ENCODE measurements at regions not wholly inside any gene's neighbourhood (a gene's known extent, or its start where the extent isn't known, plus 50 kb on each side); places are given as distances from the start of the nearest gene placed in this dataset.
A peak's percentile ranks its signal among the peaks of the same experiment; 100 is the strongest.

DNA sequence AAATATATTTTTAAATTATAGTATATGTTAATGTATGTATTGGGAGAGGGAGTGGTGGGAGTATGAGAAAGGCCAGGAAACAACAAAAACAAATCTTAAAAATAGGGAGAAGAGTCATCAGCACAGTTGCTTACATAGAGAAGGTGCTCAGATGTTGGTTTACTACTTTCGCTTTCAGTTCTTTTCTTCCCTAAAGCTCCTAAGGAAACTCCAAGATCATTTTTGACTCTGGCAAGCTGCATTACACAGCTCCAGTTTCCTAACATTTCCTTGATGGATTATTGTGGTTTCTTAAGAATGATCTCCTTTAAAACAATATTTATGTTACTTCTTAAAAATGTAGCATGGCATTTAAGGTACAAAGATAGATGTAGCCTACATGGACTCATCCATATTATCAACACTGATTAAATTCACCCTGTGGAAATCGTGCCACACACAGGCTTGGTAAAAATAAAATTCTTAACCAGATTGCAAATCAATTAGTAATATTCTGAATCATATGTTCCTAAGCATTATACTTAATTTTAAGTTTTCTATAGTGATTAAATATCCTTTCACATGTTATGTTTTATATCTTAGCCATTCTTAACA, 118.0 kb upstream of the MAN1A1 start:
- peak overlapping the region; percentile 18 for H3K27ac ChIP-seq (ENCODE audit: low read depth, low read length)
- H3K9ac ChIP-seq (ENCODE audit: low read length), result no peak overlapping the region
- no peaks in the 10 kb centered on the region for H3K27me3 ChIP-seq (ENCODE audit: control insufficient read depth, insufficient read depth, low read length)
- no peaks in the 10 kb centered on the region for H3K4me1 ChIP-seq (ENCODE audit: control insufficient read depth, insufficient read depth, low read length)
- peak overlapping the region; percentile 23 for H3K4me3 ChIP-seq (ENCODE audit: low read length)
- H3K36me3 ChIP-seq (ENCODE audit: control insufficient read depth, insufficient read depth, low read length), result no peaks in the 10 kb centered on the region

DNA sequence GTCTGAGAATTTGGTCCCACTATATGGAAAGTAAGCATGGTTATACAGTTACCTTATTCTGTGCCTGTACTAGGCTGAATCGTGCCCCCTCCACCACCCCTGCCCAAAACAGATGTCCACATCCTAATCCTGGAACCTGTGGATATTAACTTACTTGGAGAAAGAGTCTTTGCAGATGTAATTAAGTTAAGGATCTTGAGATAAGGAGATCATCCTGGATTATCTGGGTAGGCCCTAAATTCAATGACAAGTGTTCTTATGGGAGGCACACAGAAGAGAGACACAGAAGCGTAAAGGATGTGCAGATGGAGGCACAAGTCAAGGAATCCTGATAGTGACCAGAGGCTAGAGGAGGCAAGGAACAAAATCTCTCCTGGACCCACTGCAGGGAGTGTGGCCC, 116.7 kb upstream of the MAN1A1 start:
- no peak overlapping the region for H3K9ac ChIP-seq (ENCODE audit: low read length)
- no peaks in the 10 kb centered on the region for H3K36me3 ChIP-seq (ENCODE audit: control insufficient read depth, insufficient read depth, low read length)
- no peaks in the 10 kb centered on the region for H3K4me1 ChIP-seq (ENCODE audit: control insufficient read depth, insufficient read depth, low read length)
- no peaks in the 10 kb centered on the region for H3K27me3 ChIP-seq (ENCODE audit: control insufficient read depth, insufficient read depth, low read length)
- no peak overlapping the region for H3K27ac ChIP-seq (ENCODE audit: low read depth, low read length)
- no peak overlapping the region for H3K4me3 ChIP-seq (ENCODE audit: low read length)

DNA sequence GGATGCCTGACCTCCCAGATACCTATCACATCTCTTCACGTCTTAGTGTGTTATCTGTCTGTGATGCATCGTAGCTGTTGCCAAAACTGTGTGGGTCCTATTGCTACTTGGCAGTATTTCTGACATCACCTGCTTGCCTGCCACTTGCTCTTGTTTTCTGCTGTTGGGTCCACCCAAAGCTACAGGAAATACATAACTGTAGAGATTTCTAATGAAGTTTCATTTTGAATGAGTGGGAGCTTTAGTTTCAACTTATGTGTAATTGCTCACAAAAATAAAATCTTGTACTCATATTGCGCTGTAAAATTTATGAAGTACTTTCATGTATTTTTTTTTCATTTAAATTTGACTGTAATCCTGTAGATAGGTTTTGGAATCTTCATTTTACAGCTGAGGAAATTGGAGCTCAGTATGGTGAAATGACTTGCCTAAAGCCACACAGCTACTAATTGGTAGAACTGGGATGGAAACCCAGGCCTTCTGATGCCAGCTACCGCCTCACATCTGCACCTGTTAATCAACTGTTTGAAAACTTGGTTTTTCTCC, 113.6 kb upstream of the MAN1A1 start:
- Histone ChIP-seq H3K36me3 (ENCODE audit: control insufficient read depth, insufficient read depth, low read length) (no peaks in the 10 kb centered on the region), H3K4me3 (ENCODE audit: low read length) (no peak overlapping the region), H3K4me1 (ENCODE audit: control insufficient read depth, insufficient read depth, low read length) (no peaks in the 10 kb centered on the region), H3K9ac (ENCODE audit: low read length) (no peak overlapping the region), H3K27ac (ENCODE audit: low read depth, low read length) (no peak overlapping the region), H3K27me3 (ENCODE audit: control insufficient read depth, insufficient read depth, low read length) (no peaks in the 10 kb centered on the region)

DNA sequence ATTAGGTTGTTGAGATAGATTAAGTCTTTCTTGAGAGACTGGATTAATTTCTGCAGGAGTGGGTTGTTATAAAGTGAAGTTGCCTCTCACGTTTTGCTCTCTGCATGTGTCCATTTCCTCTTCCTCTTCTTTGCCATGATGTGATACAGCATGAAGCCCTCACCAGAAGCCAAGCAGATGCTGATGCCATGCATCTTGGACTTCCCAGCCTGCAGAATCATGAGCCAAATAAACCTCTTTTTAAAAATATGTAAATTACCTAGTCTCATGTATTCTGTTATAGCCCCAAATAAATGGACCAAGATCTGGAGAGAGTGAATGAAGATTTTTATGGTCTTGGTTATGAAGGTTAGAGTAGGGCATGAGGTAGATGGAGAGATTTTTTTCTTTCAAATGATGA, 111.6 kb upstream of the MAN1A1 start:
- Histone ChIP-seq H3K27ac (ENCODE audit: low read depth, low read length) (no peak overlapping the region), H3K4me3 (ENCODE audit: low read length) (no peak overlapping the region), H3K9ac (ENCODE audit: low read length) (no peak overlapping the region), H3K4me1 (ENCODE audit: control insufficient read depth, insufficient read depth, low read length) (no peaks in the 10 kb centered on the region), H3K27me3 (ENCODE audit: control insufficient read depth, insufficient read depth, low read length) (no peaks in the 10 kb centered on the region), H3K36me3 (ENCODE audit: control insufficient read depth, insufficient read depth, low read length) (no peaks in the 10 kb centered on the region)

DNA sequence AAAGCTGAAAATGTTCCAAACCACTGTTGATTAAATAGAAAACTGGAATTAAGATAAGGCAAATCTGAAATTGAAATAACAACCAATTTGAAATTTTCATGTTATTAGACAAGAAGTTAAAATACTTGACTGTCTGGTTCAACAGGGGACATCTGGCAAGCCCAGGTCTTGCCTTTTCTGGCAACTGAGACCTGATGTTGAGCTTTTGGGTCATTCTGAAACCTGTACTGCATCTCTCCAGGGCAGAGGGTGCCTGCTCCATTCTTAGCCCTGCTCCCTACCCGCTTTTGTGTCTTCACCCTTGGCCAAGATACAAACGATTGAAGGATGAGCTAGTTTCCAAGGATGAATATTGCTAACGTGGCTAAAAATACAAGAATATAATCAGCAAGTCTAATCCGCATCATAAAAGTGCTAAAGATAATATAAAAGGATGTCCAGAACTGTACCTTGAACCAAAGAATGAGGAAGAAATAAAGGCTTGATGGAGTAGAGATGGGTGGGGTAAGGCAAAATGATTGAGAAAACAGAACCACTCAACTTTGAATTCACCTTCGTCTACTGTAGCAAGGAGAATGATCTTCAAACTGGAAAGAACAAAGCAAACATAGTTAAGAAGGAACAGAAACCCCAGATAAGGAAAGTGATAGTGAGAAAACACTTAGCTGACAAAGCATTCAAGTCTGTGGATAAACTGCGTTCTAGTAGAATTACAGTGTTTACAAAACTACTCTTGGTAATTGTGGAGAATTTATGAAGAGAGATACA, 109.8 kb upstream of the MAN1A1 start:
- no peak overlapping the region for H3K4me3 ChIP-seq (ENCODE audit: low read length)
- H3K27me3 ChIP-seq (ENCODE audit: control insufficient read depth, insufficient read depth, low read length), result no peaks in the 10 kb centered on the region

DNA sequence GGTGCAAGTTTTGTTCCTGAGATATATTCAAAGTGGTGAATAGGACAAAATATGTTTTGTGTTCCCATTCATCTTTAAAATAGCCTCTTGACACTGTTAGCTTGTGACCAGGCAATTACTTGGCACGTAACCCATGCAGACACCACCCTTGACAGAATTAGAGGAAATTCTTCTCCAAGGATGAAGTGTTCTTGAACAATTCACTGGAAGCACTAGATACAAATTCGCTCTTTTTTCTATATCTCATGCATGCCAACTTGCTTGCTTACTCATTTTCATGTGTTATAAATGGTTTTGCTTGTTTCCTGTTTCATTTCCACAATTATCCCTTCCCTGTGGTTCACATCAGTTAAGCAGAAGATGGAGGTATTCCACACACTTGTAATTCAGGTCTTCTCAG, 105.2 kb upstream of the MAN1A1 start:
- no peak overlapping the region for H3K4me3 ChIP-seq (ENCODE audit: low read length)
- no peak overlapping the region for H3K27ac ChIP-seq (ENCODE audit: low read depth, low read length)
- no peaks in the 10 kb centered on the region for H3K4me1 ChIP-seq (ENCODE audit: control insufficient read depth, insufficient read depth, low read length)
- H3K9ac ChIP-seq (ENCODE audit: low read length), result no peak overlapping the region
- H3K27me3 ChIP-seq (ENCODE audit: control insufficient read depth, insufficient read depth, low read length), result no peaks in the 10 kb centered on the region
- H3K36me3 ChIP-seq (ENCODE audit: control insufficient read depth, insufficient read depth, low read length), result no peaks in the 10 kb centered on the region

More for the DNA sequence above, 109.8 kb upstream of the MAN1A1 start:
- Histone ChIP-seq H3K4me1 (ENCODE audit: control insufficient read depth, insufficient read depth, low read length) (no peaks in the 10 kb centered on the region), H3K36me3 (ENCODE audit: control insufficient read depth, insufficient read depth, low read length) (no peaks in the 10 kb centered on the region), H3K27ac (ENCODE audit: low read depth, low read length) (no peak overlapping the region), H3K9ac (ENCODE audit: low read length) (no peak overlapping the region)

DNA sequence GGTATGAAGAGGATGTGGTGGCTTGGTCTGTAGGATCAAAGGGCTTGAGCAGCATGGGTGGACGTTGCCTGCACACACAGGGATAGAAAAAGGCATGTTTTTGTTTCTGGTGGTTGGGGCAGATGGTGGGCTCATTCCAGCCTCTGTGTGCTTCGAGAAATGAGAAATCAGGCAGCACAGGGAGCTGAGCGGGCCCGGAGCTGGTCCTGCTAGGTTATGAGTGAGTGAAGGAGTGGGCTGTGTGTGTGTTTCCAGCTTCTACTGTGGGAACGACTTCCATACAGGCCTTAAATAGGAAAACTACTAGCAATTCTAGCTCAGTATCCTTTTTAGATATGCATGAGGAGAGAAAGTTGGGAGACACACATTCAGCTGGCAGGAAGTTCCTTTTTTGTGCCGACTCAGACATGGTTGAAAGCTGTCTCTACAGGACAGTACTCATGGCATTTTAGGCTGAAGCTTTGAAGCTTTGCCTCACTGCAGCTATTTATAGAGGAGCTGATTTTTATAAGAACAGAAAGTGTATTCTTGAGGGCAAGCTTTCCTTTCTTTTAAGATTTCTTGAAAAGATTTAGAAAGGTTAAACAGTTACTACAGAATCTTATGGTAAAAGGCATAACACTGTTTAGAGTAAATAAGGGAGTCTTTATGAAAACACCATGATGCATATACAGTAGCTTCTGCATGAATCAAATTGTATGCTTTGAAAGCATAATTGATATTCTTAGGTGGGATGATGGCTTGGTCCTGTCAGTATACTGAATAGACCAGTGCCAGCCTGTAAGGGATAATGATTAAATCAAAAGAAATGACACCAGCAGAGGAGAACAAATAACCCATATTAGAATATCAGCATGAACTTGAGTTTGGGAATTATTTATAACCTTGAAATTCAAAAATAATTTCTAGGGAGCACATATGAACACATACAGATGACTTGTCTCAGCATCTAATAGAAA, 104.0 kb upstream of the MAN1A1 start:
- no peaks in the 10 kb centered on the region for H3K36me3 ChIP-seq (ENCODE audit: control insufficient read depth, insufficient read depth, low read length)
- no peak overlapping the region for H3K9ac ChIP-seq (ENCODE audit: low read length)
- no peak overlapping the region for H3K27ac ChIP-seq (ENCODE audit: low read depth, low read length)
- no peak overlapping the region for H3K4me3 ChIP-seq (ENCODE audit: low read length)
- H3K27me3 ChIP-seq (ENCODE audit: control insufficient read depth, insufficient read depth, low read length), result no peaks in the 10 kb centered on the region
- H3K4me1 ChIP-seq (ENCODE audit: control insufficient read depth, insufficient read depth, low read length), result no peaks in the 10 kb centered on the region

DNA sequence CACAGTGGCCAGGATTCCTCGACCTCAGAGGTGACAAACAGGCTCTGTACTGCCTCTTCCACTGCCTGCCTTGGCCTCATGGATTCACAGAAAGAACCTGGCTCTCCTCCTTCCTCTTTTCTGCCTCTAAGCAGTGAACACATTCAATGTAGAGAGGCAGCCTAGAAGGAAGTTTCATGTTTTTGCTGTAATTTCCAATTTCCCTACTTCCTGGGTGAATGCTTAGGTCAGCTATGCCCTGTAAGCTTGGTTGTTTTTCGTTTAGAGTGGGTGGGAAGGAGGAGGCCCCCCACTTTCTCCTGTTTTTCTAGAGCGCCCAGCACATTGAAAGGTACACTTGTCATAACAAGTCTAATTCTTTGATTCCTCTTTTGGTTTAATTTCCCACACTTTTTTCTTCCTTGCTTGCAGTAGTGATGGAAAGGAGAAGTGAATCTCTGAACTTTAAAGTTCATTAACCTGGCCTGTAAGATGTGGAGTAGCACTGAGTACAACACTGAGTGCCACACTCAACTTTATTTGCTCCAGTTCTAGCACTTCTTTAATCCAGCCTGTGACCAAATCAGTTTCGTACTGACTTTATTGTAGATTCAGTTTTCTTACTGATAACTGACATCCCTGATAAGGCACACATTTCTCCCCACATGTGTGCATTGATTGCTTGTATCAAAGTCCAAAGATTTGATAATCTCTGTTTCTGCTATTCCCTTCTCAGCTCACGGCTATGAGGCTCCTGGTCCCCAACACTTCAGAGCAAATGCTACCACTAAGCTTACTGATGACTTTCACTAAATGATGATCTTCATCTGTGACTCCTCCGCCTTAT, 100.0 kb upstream of the MAN1A1 start:
- Histone ChIP-seq H3K27ac (ENCODE audit: low read depth, low read length) (no peak overlapping the region), H3K36me3 (ENCODE audit: control insufficient read depth, insufficient read depth, low read length) (no peaks in the 10 kb centered on the region), H3K27me3 (ENCODE audit: control insufficient read depth, insufficient read depth, low read length) (no peaks in the 10 kb centered on the region), H3K4me3 (ENCODE audit: low read length) (no peak overlapping the region), H3K4me1 (ENCODE audit: control insufficient read depth, insufficient read depth, low read length) (peaks cover 10% of the 10 kb centered on the region), H3K9ac (ENCODE audit: low read length) (no peak overlapping the region)

DNA sequence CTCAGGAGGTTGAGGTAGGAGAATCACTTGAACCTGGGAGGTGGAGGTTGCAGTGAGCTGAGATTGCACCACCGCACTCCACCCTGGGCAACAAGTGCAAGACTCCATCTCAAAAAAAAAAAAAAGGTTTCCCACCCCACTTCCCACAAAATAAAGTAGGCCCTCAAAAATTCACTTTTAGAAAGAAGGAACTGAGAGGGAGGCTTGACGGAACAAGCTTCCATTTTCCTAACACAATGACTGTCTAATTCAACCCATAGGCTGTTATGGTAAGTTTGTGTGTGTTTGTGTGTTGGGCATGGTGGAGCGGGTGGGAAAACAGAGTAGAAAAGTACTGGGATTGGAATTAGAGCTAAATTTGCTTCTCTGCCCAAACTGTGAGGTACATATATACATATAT, 98.4 kb upstream of the MAN1A1 start:
- no peak overlapping the region for H3K9ac ChIP-seq (ENCODE audit: low read length)
- H3K27ac ChIP-seq (ENCODE audit: low read depth, low read length), result no peak overlapping the region
- H3K4me3 ChIP-seq (ENCODE audit: low read length), result no peak overlapping the region
- H3K36me3 ChIP-seq (ENCODE audit: control insufficient read depth, insufficient read depth, low read length), result no peaks in the 10 kb centered on the region
- H3K4me1 ChIP-seq (ENCODE audit: control insufficient read depth, insufficient read depth, low read length), result peaks cover 10% of the 10 kb centered on the region
- H3K27me3 ChIP-seq (ENCODE audit: control insufficient read depth, insufficient read depth, low read length), result no peaks in the 10 kb centered on the region

DNA sequence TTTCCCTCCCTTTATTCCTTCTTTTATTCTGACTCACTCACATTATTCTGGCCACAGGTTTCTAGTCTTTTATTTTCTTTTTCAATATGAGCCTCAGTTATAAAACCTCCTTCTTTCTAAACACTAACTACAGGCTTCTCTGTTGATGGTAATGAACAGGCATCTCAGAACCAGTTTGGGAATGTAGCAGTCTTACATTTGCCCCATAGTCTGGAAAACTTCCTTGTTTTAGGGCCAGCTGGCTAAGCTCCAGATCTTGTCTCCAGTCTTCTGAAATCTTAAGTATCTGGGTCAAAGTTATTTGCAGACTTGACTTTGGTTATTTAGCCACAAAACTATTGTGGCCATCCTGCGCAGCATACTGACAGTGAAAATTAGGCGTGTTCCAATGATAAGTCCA, 97.0 kb upstream of the MAN1A1 start:
- Histone ChIP-seq H3K36me3 (ENCODE audit: control insufficient read depth, insufficient read depth, low read length) (no peaks in the 10 kb centered on the region), H3K27me3 (ENCODE audit: control insufficient read depth, insufficient read depth, low read length) (no peaks in the 10 kb centered on the region), H3K4me1 (ENCODE audit: control insufficient read depth, insufficient read depth, low read length) (peaks cover 10% of the 10 kb centered on the region), H3K4me3 (ENCODE audit: low read length) (no peak overlapping the region), H3K27ac (ENCODE audit: low read depth, low read length) (peak overlapping the region; percentile 25), H3K9ac (ENCODE audit: low read length) (no peak overlapping the region)

DNA sequence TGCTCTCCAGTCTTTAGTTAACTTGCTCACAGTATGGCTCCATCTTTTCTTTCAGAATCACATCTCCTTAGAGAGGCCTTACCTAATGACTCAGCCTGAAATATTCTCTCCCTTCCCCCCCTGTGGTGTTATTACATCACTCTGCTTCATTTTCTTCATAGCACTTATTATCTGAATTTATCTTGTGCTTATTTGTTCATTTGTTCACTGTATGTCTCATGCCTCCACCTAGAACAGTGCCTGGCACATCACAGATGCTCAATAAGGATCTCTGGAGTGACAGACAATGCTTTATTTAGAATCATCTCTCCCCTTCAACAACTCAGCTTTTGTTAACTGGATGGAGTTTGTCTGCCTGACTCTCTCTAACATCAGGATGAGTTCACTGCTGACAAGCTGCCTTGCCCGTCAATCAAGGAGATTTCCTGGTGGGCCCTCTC, 96.6 kb upstream of the MAN1A1 start:
- H3K4me1 ChIP-seq (ENCODE audit: control insufficient read depth, insufficient read depth, low read length), result peaks cover 10% of the 10 kb centered on the region
- peak overlapping the region; percentile 25 for H3K27ac ChIP-seq (ENCODE audit: low read depth, low read length)
- no peak overlapping the region for H3K9ac ChIP-seq (ENCODE audit: low read length)
- H3K4me3 ChIP-seq (ENCODE audit: low read length), result no peak overlapping the region
- no peaks in the 10 kb centered on the region for H3K27me3 ChIP-seq (ENCODE audit: control insufficient read depth, insufficient read depth, low read length)
- H3K36me3 ChIP-seq (ENCODE audit: control insufficient read depth, insufficient read depth, low read length), result no peaks in the 10 kb centered on the region

Measured in rectal smooth muscle tissue (tissue), 1 donor.